Vagina (tissue), 2 donors: ENCODE measurements at regions not wholly inside any gene's neighbourhood (a gene's known extent, or its start where the extent isn't known, plus 50 kb on each side); places are given as distances from the start of the nearest gene placed in this dataset.

ENCODE experiments used
- DNase-seq, 2 donors: peaks; one replicate each; pipeline ENCODE4 v3.0.0-alpha.2; 2017; ENCODE audit errors: extremely low spot score in 2 of 2
- H3K27ac ChIP-seq: fragments of 200-600 bp; sonication (generic); one replicate; pipeline ENCODE4 v1.5.1; 2019
- H3K27me3 ChIP-seq: fragments of 200-600 bp; sonication (generic); one replicate; pipeline ENCODE4 v1.5.1; 2019
- H3K36me3 ChIP-seq, 2 donors: fragments of 200-600 bp; sonication (generic); one replicate each; pipeline ENCODE4 v1.5.1; 2017 to 2019
- H3K4me1 ChIP-seq: fragments of 200-600 bp; sonication (generic); one replicate; pipeline ENCODE4 v1.5.1; 2019
- H3K4me3 ChIP-seq, 2 donors: fragments of 200-600 bp; sonication (generic); 1 replicate in 1 of 2; 2 replicates in 1 of 2; pipeline ENCODE4 v1.5.1; 2016 to 2019
- H3K9me3 ChIP-seq: fragments of 200-600 bp; sonication (generic); one replicate; pipeline ENCODE4 v1.5.1; 2019
- POLR2A ChIP-seq, 2 donors: fragments of 450-650 bp; IDR thresholded peaks; one replicate each; pipeline ENCODE4 v1.6.1; 2017; ENCODE audit warnings: antibody characterized with exemption in 2 of 2, mild to moderate bottlenecking in 2 of 2, moderate library complexity in 2 of 2
- POLR2AphosphoS5 ChIP-seq, 2 donors: sonication (generic); formaldehyde crosslinking; IDR thresholded peaks; one replicate each; pipeline ENCODE4 v1.9.0; 2017; ENCODE audit warnings: antibody characterized with exemption in 2 of 2, mild to moderate bottlenecking in 2 of 2, low read depth in 1 of 2; ENCODE audit not compliant: insufficient read depth in 1 of 2
- intact Hi-C: fragments of 100-400 bp; cut with DNase I; formaldehyde crosslinking; loops from one replicate; pipeline ENCODE4 v1.15.1; 2023
- TF ChIP-seq, protein P1 (sequence below), 3 experiments: fragments of 450-650 bp in 2 of 3; fragments of 200-600 bp in 1 of 3; sonication (generic) in 1 of 3; IDR thresholded peaks; one replicate each; pipeline ENCODE4 v1.5.1; 2017 to 2019; ENCODE audit warnings: antibody characterized with exemption in 3 of 3, mild to moderate bottlenecking in 2 of 3, moderate library complexity in 2 of 3

GRCh38 chr2:217156801-217157200, 296.9 kb upstream of the TNP1 start:
- H3K27me3 ChIP-seq = no peaks in the 10 kb centered on the region
- no peak overlapping the region for H3K27ac ChIP-seq
- H3K9me3 ChIP-seq = no peaks in the 10 kb centered on the region
- no peaks in the 10 kb centered on the region for H3K36me3 ChIP-seq
- DNase-seq = no peak
- no peak for TF ChIP-seq POLR2A (IDR thresholded peaks at IDR 0.05)
- no peak for TF ChIP-seq POLR2AphosphoS5 (IDR thresholded peaks at IDR 0.05; ENCODE audit: insufficient read depth in 1 of 2, low read depth in 1 of 2)
- TF ChIP-seq, protein P1, sequence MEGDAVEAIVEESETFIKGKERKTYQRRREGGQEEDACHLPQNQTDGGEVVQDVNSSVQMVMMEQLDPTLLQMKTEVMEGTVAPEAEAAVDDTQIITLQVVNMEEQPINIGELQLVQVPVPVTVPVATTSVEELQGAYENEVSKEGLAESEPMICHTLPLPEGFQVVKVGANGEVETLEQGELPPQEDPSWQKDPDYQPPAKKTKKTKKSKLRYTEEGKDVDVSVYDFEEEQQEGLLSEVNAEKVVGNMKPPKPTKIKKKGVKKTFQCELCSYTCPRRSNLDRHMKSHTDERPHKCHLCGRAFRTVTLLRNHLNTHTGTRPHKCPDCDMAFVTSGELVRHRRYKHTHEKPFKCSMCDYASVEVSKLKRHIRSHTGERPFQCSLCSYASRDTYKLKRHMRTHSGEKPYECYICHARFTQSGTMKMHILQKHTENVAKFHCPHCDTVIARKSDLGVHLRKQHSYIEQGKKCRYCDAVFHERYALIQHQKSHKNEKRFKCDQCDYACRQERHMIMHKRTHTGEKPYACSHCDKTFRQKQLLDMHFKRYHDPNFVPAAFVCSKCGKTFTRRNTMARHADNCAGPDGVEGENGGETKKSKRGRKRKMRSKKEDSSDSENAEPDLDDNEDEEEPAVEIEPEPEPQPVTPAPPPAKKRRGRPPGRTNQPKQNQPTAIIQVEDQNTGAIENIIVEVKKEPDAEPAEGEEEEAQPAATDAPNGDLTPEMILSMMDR (IDR thresholded peaks at IDR 0.05) = no peak
- intact Hi-C loops = no loop called here
- no peak overlapping the region for H3K4me3 ChIP-seq
- no peaks in the 10 kb centered on the region for H3K4me1 ChIP-seq

DNA sequence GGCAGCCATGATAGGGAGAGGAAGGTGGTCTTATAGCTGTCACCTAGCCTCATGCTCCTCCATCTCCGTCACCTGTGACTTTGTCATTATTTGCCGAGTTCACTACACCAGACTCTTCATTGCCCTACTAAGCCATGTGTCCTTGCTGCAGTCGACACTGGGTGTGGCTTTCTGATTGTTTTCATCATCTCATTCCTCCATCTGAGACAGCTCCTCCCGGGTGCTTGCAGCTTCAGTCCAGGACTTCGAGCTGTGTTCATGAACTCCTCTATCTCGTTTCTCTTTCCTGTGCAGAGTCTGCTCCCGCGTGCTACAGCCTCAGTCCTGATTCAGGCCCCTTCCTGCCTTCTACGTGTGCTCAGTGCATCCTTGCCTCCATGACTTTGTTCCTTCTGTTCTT, 295.1 kb upstream of the TNP1 start:
- no peak for TF ChIP-seq POLR2A (IDR thresholded peaks at IDR 0.05)
- TF ChIP-seq, protein P1 (IDR thresholded peaks at IDR 0.05) = no peak
- TF ChIP-seq POLR2AphosphoS5 (IDR thresholded peaks at IDR 0.05; ENCODE audit: insufficient read depth in 1 of 2, low read depth in 1 of 2) = no peak
- intact Hi-C loops = no loop called here
- Histone ChIP-seq H3K4me3 (no peak overlapping the region), H3K4me1 (no peaks in the 10 kb centered on the region), H3K27me3 (no peaks in the 10 kb centered on the region), H3K9me3 (no peaks in the 10 kb centered on the region), H3K27ac (no peak overlapping the region), H3K36me3 (no peaks in the 10 kb centered on the region)
- DNase-seq = no peak

DNA sequence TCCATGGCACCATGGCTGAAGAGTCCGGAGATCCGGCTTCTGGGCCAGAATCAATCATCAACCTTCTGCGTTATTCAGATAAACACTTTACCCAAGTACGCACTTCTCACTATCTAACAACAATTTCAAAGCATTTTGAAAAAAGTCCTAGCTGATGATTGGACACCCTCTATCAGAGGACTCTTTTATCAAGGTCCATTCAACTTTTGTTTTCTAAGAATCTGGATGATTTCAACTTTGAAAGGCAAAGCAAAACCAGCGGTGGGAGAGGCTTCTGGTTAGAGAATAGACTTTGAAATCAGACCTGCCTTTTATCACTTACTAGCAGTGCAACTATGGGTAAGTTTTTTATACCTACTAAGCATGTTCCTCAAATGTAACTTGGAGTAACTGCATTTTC, 293.6 kb upstream of the TNP1 start:
- H3K27ac ChIP-seq = no peak overlapping the region
- TF ChIP-seq, protein P1 (IDR thresholded peaks at IDR 0.05) = no peak
- TF ChIP-seq POLR2AphosphoS5 (IDR thresholded peaks at IDR 0.05; ENCODE audit: insufficient read depth in 1 of 2, low read depth in 1 of 2) (no peak), POLR2A (IDR thresholded peaks at IDR 0.05) (no peak)
- H3K9me3 ChIP-seq = no peaks in the 10 kb centered on the region
- intact Hi-C loops = no loop called here
- no peaks in the 10 kb centered on the region for H3K4me1 ChIP-seq
- no peak overlapping the region for H3K4me3 ChIP-seq
- H3K27me3 ChIP-seq = no peaks in the 10 kb centered on the region
- no peaks in the 10 kb centered on the region for H3K36me3 ChIP-seq
- no peak for DNase-seq

DNA sequence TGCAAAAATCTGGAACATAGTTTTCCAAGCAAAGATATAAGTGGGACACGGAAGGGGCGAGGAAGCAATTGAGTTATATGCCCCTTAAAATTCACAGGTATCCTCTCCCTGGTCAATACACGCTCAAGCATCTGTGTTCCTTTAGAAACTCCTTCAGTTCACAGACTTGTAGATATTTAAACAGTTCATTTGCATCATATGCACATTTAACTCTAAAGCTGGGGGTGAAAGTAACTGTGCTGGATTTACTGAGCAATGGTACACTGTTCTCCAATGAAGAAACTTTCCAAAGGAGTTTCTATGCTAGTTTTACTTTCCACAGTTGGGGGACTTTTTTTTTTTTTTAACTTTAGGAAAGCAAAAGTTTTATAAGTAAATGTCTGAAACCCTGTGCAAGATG, 293.0 kb upstream of the TNP1 start:
- TF ChIP-seq, protein P1 (IDR thresholded peaks at IDR 0.05) = no peak
- no peak for TF ChIP-seq POLR2A (IDR thresholded peaks at IDR 0.05)
- no peak for TF ChIP-seq POLR2AphosphoS5 (IDR thresholded peaks at IDR 0.05; ENCODE audit: insufficient read depth in 1 of 2, low read depth in 1 of 2)
- H3K4me3 ChIP-seq = no peak overlapping the region
- no peak for DNase-seq
- H3K4me1 ChIP-seq = no peaks in the 10 kb centered on the region
- H3K27ac ChIP-seq = no peak overlapping the region
- intact Hi-C loops = no loop called here
- no peaks in the 10 kb centered on the region for H3K36me3 ChIP-seq
- no peaks in the 10 kb centered on the region for H3K9me3 ChIP-seq
- H3K27me3 ChIP-seq = no peaks in the 10 kb centered on the region

DNA sequence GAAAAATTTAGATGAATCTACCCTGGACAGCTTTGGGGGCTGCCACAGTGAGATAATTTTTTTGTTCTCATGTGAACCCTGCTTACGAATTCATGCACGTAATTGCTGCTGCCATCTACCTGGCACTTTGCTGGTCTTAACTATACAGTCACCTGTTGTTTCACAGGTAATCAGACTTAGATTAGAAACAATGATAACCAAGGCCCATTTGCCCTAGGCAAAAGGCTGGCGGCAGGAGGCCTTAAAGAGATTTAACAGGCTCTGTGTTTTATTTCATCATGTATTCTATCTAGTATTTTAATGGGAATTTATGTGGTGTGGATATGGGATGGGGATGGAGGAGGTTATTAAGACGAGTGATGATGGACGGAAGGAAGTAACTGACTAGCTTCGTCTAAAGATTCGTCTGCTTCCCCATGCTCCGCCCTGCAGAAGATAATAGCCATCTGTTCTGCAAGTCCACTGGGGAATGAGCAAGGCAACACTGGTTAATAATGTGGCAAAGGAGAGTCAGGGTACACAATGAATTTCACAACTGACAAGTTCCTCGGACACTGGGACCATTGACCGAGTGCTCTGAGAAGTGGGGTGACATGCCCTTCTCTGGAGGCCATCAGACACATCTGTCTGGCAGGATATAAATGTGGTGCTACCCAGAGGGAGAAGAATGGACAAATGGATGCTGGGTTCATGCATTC, 291.8 kb upstream of the TNP1 start:
- Histone ChIP-seq H3K27ac (no peak overlapping the region), H3K36me3 (no peaks in the 10 kb centered on the region), H3K4me1 (no peaks in the 10 kb centered on the region), H3K4me3 (no peak overlapping the region), H3K9me3 (no peaks in the 10 kb centered on the region), H3K27me3 (no peaks in the 10 kb centered on the region)
- no peak for DNase-seq
- no peak for TF ChIP-seq POLR2A (IDR thresholded peaks at IDR 0.05)
- no peak for TF ChIP-seq POLR2AphosphoS5 (IDR thresholded peaks at IDR 0.05; ENCODE audit: insufficient read depth in 1 of 2, low read depth in 1 of 2)
- TF ChIP-seq, protein P1 (IDR thresholded peaks at IDR 0.05) = no peak
- intact Hi-C loops = no loop called here
